MCF 10A (cell line): ENCODE measurements at regions not wholly inside any gene's neighbourhood (a gene's known extent, or its start where the extent isn't known, plus 50 kb on each side); places are given as distances from the start of the nearest gene placed in this dataset.

Experiments
- BruUV-seq: library from RNA; stranded (reverse); fragments of 400-500 nt; replicated peaks from 2 replicates; lab custom pipeline; 2021; lab: Mats Ljungman, UMichigan
- CTCF ChIA-PET: fragments of 300-600 bp; sonication (Branson Sonifier 250); formaldehyde crosslinking; extraction: SDS; loops from one replicate; lab custom pipeline; 2021; ENCODE audit warnings: antibody characterized with exemption, inconsistent platforms; lab: Yijun Ruan, JAX
- POLR2A ChIA-PET: fragments of 300-600, 350-650 bp; sonication (Branson Sonifier 250); formaldehyde crosslinking; extraction: SDS; loops from one replicate; lab custom pipeline; 2020; ENCODE audit warnings: antibody characterized with exemption, inconsistent platforms; lab: Yijun Ruan, JAX
- DNase-seq: peaks from one replicate; pipeline ENCODE4 v3.0.0-alpha.2; 2018; ENCODE audit not compliant: unreplicated experiment
- H3K27ac Mint-ChIP-seq: one replicate; pipeline ENCODE4 v1.8.0; 2022; ENCODE audit warnings: mild to moderate bottlenecking, low read depth, mixed read lengths; ENCODE audit not compliant: unreplicated experiment
- H3K27me3 Mint-ChIP-seq: one replicate; pipeline ENCODE4 v1.8.0; 2022; ENCODE audit warnings: mixed read lengths; ENCODE audit not compliant: insufficient read depth, unreplicated experiment
- H3K36me3 Mint-ChIP-seq: one replicate; pipeline ENCODE4 v1.8.0; 2022; ENCODE audit warnings: mild to moderate bottlenecking, moderate library complexity, mixed read lengths; ENCODE audit not compliant: insufficient read depth, unreplicated experiment
- H3K4me1 Mint-ChIP-seq: one replicate; pipeline ENCODE4 v1.8.0; 2022; ENCODE audit warnings: mixed read lengths; ENCODE audit not compliant: insufficient read depth, unreplicated experiment
- H3K4me3 Mint-ChIP-seq: one replicate; pipeline ENCODE4 v1.8.0; 2022; ENCODE audit warnings: mild to moderate bottlenecking, moderate library complexity, mixed read lengths; ENCODE audit not compliant: unreplicated experiment
- H3K9me3 Mint-ChIP-seq: one replicate; pipeline ENCODE4 v1.8.0; 2022; ENCODE audit warnings: mixed read lengths; ENCODE audit not compliant: unreplicated experiment
- CTCF ChIP-seq: fragments of 200-600 bp; IDR thresholded peaks from one replicate; pipeline ENCODE4 v1.8.0; 2022; ENCODE audit warnings: antibody characterized with exemption, mild to moderate bottlenecking; ENCODE audit not compliant: unreplicated experiment
- intact Hi-C: fragments of 100-400 bp; cut with micrococcal nuclease; formaldehyde crosslinking; loops from 2 replicates; pipeline ENCODE4 v1.14.1; 2022

- POLR2A ChIA-PET: no interaction called here
- Mint-ChIP-seq H3K36me3 (no peaks in the 10 kb centered on the region), H3K4me1 (no peaks in the 10 kb centered on the region), H3K9me3 (no peaks in the 10 kb centered on the region), H3K27ac (no peak overlapping the region), H3K4me3 (no peak overlapping the region), H3K27me3 (no peaks in the 10 kb centered on the region)
- TF ChIP-seq CTCF: no peak
- intact Hi-C loops: no loop called here
- CTCF ChIA-PET: interaction anchor here (0.7 kb wide), 1 partner anchor 112 kb away, joined by 3 read pairs; no protein-coding TSS in a partner anchor
- BruUV-seq: no TSS peak
- no peak for DNase-seq
These were observed 239.3 kb upstream of the NEGR1 start for GRCh38 chr1:72521659-72522058.

GRCh38 chr1:72516826-72517225 is 234.5 kb upstream of the NEGR1 start:
- ChIA-PET POLR2A (no interaction called here), CTCF (no interaction called here)
- no peak for TF ChIP-seq CTCF
- BruUV-seq: no TSS peak
- no peak for DNase-seq
- Mint-ChIP-seq H3K9me3 (no peaks in the 10 kb centered on the region), H3K27ac (no peak overlapping the region), H3K36me3 (no peaks in the 10 kb centered on the region), H3K4me1 (no peaks in the 10 kb centered on the region), H3K27me3 (no peaks in the 10 kb centered on the region), H3K4me3 (no peak overlapping the region)
- intact Hi-C loops: no loop called here

GRCh38 chr1:72516264-72516663 is 233.9 kb upstream of the NEGR1 start:
- BruUV-seq: no TSS peak
- intact Hi-C loops: no loop called here
- ChIA-PET POLR2A (no interaction called here), CTCF (no interaction called here)
- TF ChIP-seq CTCF: no peak
- Mint-ChIP-seq H3K4me1 (no peaks in the 10 kb centered on the region), H3K4me3 (no peak overlapping the region), H3K36me3 (no peaks in the 10 kb centered on the region), H3K9me3 (no peaks in the 10 kb centered on the region), H3K27me3 (no peaks in the 10 kb centered on the region), H3K27ac (no peak overlapping the region)
- DNase-seq: no peak

GRCh38 chr1:72498371-72498770 is 216.0 kb upstream of the NEGR1 start:
- BruUV-seq: no TSS peak
- DNase-seq: peak; percentile 61
- Mint-ChIP-seq H3K36me3 (no peaks in the 10 kb centered on the region), H3K27ac (no peak overlapping the region), H3K9me3 (no peaks in the 10 kb centered on the region), H3K27me3 (no peaks in the 10 kb centered on the region), H3K4me3 (no peak overlapping the region), H3K4me1 (peaks cover 5% of the 10 kb centered on the region)
- intact Hi-C loops: no loop called here
- no peak for TF ChIP-seq CTCF
- ChIA-PET POLR2A (no interaction called here), CTCF (no interaction called here)
